ENCODE measurements at regions not wholly inside any gene's neighbourhood (a gene's known extent, or its start where the extent isn't known, plus 50 kb on each side); places are given as distances from the start of the nearest gene placed in this dataset.

GRCh38 chr4:184942444-184943425 lies 75.6 kb upstream of the HELT start:
- H3K23ac ChIP-seq (ENCODE audit: insufficient read length): no peak overlapping the region
- H4K20me1 ChIP-seq (replicated peaks in 1 of 2; ENCODE audit: control insufficient read depth in 1 of 2, insufficient read depth in 2 of 2, low read length in 2 of 2): no peaks in the 10 kb centered on the region
- H3K4ac ChIP-seq (replicated peaks; ENCODE audit: insufficient read length, low read depth, low read length): no peak overlapping the region
- H3K4me1 ChIP-seq (replicated peaks in 1 of 4; ENCODE audit: control insufficient read depth in 3 of 4, insufficient read depth in 4 of 4, low read length in 3 of 4): no peaks in the 10 kb centered on the region
- H2BK15ac ChIP-seq (ENCODE audit: low read length): no peak overlapping the region
- H2AK5ac ChIP-seq (ENCODE audit: low read depth, low read length): no peak overlapping the region
- no peak overlapping the region for H3K27ac ChIP-seq (ENCODE audit: low read depth, low read length)
- no peak overlapping the region for H4K91ac ChIP-seq (replicated peaks; ENCODE audit: insufficient read length, low read length)
- no peak overlapping the region for H3K56ac ChIP-seq (replicated peaks; ENCODE audit: insufficient read length, low read depth, low read length)
- H3K79me2 ChIP-seq (ENCODE audit: control insufficient read depth in 1 of 2, insufficient read depth in 2 of 2, low read length in 2 of 2): no peaks in the 10 kb centered on the region
- no peak overlapping the region for H2BK20ac ChIP-seq (ENCODE audit: low read length)
- H3K9me3 ChIP-seq (ENCODE audit: insufficient read depth in 2 of 2, low read depth in 1 of 2, low read length in 1 of 2): peaks cover 4% of the 10 kb centered on the region in 2 experiments; a peak in 3 of 4 replicates
- H4K8ac ChIP-seq (ENCODE audit: extremely low read depth, insufficient read depth, low read length): no peak overlapping the region
- CTCF ChIA-PET (ENCODE audit: partially characterized antibody): interaction anchor here (0.6 to 2.3 kb wide), 6 partner anchors 13 to 460 kb away, joined by 3 to 6 read pairs (median 3); no protein-coding TSS in a partner anchor
- H3K18ac ChIP-seq (ENCODE audit: extremely low read depth, low read length): no peak overlapping the region
- H3K23me2 ChIP-seq (ENCODE audit: low read depth, low read length): no peaks in the 10 kb centered on the region
- no peaks in the 10 kb centered on the region for H3K36me3 ChIP-seq (ENCODE audit: control insufficient read depth in 2 of 4, insufficient read depth in 4 of 4, low read length in 3 of 4)
- WGBS, 2 experiments (ENCODE audit: extremely low coverage in 1 of 2, insufficient coverage in 1 of 2, insufficient read length in 1 of 2, insufficient replicate concordance in 2 of 2, low coverage in 1 of 2, low lambda C conversion rate in 2 of 2, missing lambda C conversion rate in 1 of 2): 96% methylated on average over 13 of the region's 13 CpGs; no CpG with 5 or more reads in 1 of the 2 experiments
- H2AFZ ChIP-seq (ENCODE audit: low read length): no peak overlapping the region
- peaks cover 0 to 1% (median 0%) of the 10 kb centered on the region in 4 experiments; a peak in 1 of 7 replicates for H3K27me3 ChIP-seq (replicated peaks in 1 of 4; ENCODE audit: control insufficient read depth in 3 of 4, extremely low read depth in 1 of 4, insufficient read depth in 3 of 4, low read length in 3 of 4)
- DNase-seq (ENCODE audit: low read depth in 1 of 2, low spot score in 2 of 2): peak in 1 of 2 experiments; percentile 22
- FAIRE-seq: no peak
- no peak overlapping the region for H3K4me3 ChIP-seq (ENCODE audit: extremely low read depth in 1 of 4, insufficient read depth in 2 of 4, low read depth in 3 of 4, low read length in 4 of 4)
- no peak overlapping the region for H2BK12ac ChIP-seq (ENCODE audit: low read depth, low read length)
- H3K79me1 ChIP-seq (ENCODE audit: low read depth, low read length): no peaks in the 10 kb centered on the region
- POLR2A ChIA-PET (ENCODE audit: partially characterized antibody): interaction anchor here (0.6 kb wide), 1 partner anchor 106 kb away, joined by 5 read pairs; no protein-coding TSS in a partner anchor
- no peak overlapping the region for H3K9ac ChIP-seq (replicated peaks in 1 of 4; ENCODE audit: extremely low read depth in 1 of 4, low read depth in 3 of 4, low read length in 3 of 4)
- no peak overlapping the region for H2BK5ac ChIP-seq (ENCODE audit: low read depth, low read length)
- H2BK120ac ChIP-seq (replicated peaks; ENCODE audit: low read depth, low read length): no peak overlapping the region
- H3K4me2 ChIP-seq (ENCODE audit: insufficient read depth in 1 of 2, low read depth in 2 of 2, low read length in 2 of 2): no peak overlapping the region
- H3K14ac ChIP-seq (ENCODE audit: insufficient read length): no peak overlapping the region
- H4K5ac ChIP-seq (ENCODE audit: insufficient read length, low read depth, low read length): no peak overlapping the region
- TF ChIP-seq CBX5 (IDR thresholded peaks at IDR 0.05; ENCODE audit: low read depth, low read length): no peak
- no peak for TF ChIP-seq SIN3A (conservative IDR thresholded peaks at IDR 0.05 in 1 of 2, IDR thresholded peaks at IDR 0.05 in 1 of 2; ENCODE audit: low read depth in 1 of 2, low read length in 2 of 2)
- TF ChIP-seq TCF12 (IDR thresholded peaks at IDR 0.05; ENCODE audit: low read depth, low read length): no peak
- TF ChIP-seq SIX5 (IDR thresholded peaks at IDR 0.05; ENCODE audit: low read depth, low read length): no peak
- no peak for TF ChIP-seq KDM1A (IDR thresholded peaks at IDR 0.05; ENCODE audit: borderline replicate concordance, low read length)
- no peak for TF ChIP-seq CHD1 (IDR thresholded peaks at IDR 0.05; ENCODE audit: low read depth, low read length)
- TF ChIP-seq JUND (IDR thresholded peaks at IDR 0.05; ENCODE audit: low read length): no peak
- TF ChIP-seq CBX8 (IDR thresholded peaks at IDR 0.05; ENCODE audit: borderline replicate concordance, low read depth, low read length): no peak
- no peak for TF ChIP-seq TAF1 (IDR thresholded peaks at IDR 0.05; ENCODE audit: low read depth, low read length)
- TF ChIP-seq CREB1 (IDR thresholded peaks at IDR 0.05): no peak
- TF ChIP-seq USF2 (IDR thresholded peaks at IDR 0.05; ENCODE audit: low read length): no peak
- no peak for TF ChIP-seq SIRT6 (IDR thresholded peaks at IDR 0.05; ENCODE audit: low read length)

Measured in H1 (cell line).